Kidney epithelial cell (primary cell): ENCODE measurements at regions not wholly inside any gene's neighbourhood (a gene's known extent, or its start where the extent isn't known, plus 50 kb on each side); places are given as distances from the start of the nearest gene placed in this dataset.

Source experiments
- DNase-seq: peaks from one replicate; pipeline ENCODE4 v3.0.0-alpha.2; 2010; ENCODE audit warnings: low read depth
- H3K27me3 ChIP-seq: 2 replicates; pipeline ENCODE4 v1.6.0; 2011; ENCODE audit warnings: low read length; ENCODE audit not compliant: control insufficient read depth, insufficient read depth
- H3K36me3 ChIP-seq: 2 replicates; pipeline ENCODE4 v1.5.1; 2011; ENCODE audit warnings: low read length; ENCODE audit not compliant: control insufficient read depth, insufficient read depth
- H3K4me3 ChIP-seq: 2 replicates; pipeline ENCODE4 v1.5.1; 2011; ENCODE audit warnings: low read depth, mild to moderate bottlenecking, control low read depth, low read length
- TF ChIP-seq, protein P1 (sequence below): IDR thresholded peaks from 2 replicates; pipeline ENCODE4 v1.5.1; 2011; ENCODE audit warnings: mild to moderate bottlenecking, moderate library complexity, low read length, control low read depth, inconsistent platforms; ENCODE audit not compliant: insufficient read depth, poor library complexity, severe bottlenecking

DNA sequence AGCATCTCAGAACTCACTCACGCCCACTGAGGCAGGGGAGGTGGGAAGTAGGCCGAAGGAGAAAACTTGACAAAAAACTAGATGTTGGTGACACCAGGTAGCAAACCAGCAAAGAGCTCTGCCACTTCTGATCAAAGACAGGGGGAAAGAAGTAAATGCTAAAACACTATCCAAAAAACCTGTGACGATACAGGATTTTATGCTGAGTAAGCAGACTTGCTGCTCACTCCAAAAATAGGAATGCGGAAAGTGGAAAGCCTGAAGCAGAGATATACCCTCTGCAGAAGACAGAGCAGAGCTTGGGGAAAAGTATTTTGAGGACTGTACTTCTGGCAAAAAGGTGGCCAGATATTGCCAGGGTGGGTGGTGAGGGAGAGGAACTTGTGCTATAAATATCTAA is 73.3 kb upstream of the YPEL5 start:
- TF ChIP-seq, protein P1, sequence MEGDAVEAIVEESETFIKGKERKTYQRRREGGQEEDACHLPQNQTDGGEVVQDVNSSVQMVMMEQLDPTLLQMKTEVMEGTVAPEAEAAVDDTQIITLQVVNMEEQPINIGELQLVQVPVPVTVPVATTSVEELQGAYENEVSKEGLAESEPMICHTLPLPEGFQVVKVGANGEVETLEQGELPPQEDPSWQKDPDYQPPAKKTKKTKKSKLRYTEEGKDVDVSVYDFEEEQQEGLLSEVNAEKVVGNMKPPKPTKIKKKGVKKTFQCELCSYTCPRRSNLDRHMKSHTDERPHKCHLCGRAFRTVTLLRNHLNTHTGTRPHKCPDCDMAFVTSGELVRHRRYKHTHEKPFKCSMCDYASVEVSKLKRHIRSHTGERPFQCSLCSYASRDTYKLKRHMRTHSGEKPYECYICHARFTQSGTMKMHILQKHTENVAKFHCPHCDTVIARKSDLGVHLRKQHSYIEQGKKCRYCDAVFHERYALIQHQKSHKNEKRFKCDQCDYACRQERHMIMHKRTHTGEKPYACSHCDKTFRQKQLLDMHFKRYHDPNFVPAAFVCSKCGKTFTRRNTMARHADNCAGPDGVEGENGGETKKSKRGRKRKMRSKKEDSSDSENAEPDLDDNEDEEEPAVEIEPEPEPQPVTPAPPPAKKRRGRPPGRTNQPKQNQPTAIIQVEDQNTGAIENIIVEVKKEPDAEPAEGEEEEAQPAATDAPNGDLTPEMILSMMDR: no peak
- no peak for DNase-seq
- no peaks in the 10 kb centered on the region for H3K36me3 ChIP-seq
- peaks cover 4% of the 10 kb centered on the region for H3K27me3 ChIP-seq
- H3K4me3 ChIP-seq: no peak overlapping the region

DNA sequence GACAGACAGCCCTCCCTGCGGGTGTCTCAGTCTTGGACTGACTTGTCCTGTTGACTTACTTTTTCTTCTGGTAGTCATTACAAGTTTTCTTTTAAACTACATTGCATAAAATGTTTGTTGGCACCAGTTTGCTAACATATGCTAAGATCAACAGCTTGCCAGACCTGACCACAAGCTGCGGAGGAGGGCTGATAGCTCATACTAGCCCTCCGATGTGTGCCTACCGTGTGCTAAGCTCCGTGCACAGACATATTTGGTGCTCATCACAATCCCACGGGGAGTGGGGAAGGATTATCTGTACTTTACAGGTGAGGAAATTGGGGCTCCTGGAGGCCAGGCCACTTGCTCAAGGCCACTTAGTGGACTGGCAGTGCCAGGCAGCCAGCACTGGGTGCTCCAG is 72.8 kb upstream of the YPEL5 start:
- H3K27me3 ChIP-seq: peaks cover 4% of the 10 kb centered on the region
- no peak overlapping the region for H3K4me3 ChIP-seq
- TF ChIP-seq, protein P1: no peak
- H3K36me3 ChIP-seq: no peaks in the 10 kb centered on the region
- no peak for DNase-seq

DNA sequence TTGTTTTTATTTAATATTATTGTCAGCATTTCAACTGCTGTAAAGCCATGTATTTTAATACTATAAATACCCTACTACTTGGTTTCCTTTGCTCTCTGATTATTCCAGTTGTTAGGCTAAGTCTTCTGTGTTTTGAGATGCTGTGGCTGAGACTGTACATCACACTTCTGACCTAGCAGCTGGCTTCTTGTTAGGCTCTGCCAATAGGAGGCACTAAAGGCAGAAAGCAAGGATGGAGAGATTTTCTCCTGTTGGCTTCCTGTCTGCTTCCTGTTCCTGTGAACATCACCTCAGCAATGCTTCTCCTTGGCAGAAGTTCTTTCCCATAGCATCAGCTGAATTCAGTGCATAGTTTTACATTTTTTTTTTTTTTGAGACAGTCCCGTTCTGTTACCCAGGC is 68.3 kb upstream of the YPEL5 start:
- no peak for DNase-seq
- Histone ChIP-seq H3K36me3 (no peaks in the 10 kb centered on the region), H3K27me3 (peaks cover 4% of the 10 kb centered on the region), H3K4me3 (no peak overlapping the region)
- TF ChIP-seq, protein P1: no peak

DNA sequence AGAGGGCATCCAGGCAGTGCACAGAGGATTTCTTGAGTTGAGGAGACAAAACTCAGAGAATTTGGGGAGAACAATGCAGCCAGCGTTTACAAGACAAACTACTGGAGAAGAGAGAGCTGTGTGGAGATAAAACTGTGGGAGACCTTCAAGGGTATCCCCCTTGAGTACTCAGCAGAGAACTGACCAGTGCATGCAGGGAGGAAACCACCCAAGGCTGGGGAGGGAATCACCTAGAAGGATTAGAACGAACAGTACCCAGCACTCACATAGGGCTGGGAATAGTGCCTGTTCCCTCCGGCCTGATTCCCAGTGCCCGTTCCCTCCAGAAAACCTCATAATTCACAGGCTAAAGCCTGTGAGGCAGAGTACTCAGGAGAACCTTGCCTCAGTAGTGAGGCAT is 61.9 kb upstream of the YPEL5 start:
- Histone ChIP-seq H3K36me3 (no peaks in the 10 kb centered on the region), H3K27me3 (peaks cover 3% of the 10 kb centered on the region), H3K4me3 (no peak overlapping the region)
- TF ChIP-seq, protein P1: no peak
- DNase-seq: no peak

DNA sequence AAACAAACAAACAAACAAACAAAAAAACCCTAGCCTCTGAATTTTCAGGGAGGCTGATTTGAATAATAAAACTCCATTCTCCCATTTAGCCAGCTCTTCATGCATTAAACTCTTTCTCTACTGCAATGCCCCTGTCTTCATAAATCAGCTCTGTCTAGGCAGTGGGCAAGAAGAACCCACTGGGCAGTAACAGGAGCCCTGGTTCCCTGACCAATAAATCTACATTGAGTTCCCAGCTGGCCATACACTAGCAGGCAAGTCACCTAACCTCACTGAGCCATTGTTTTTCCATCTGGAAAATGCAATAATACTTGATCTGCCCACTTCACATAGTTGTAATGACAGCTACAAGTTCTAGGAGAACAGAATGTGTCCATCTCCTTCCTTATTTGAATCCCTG is 57.6 kb upstream of the YPEL5 start:
- no peak overlapping the region for H3K4me3 ChIP-seq
- TF ChIP-seq, protein P1: no peak
- no peak for DNase-seq
- peaks cover 8% of the 10 kb centered on the region for H3K27me3 ChIP-seq
- H3K36me3 ChIP-seq: no peaks in the 10 kb centered on the region

DNA sequence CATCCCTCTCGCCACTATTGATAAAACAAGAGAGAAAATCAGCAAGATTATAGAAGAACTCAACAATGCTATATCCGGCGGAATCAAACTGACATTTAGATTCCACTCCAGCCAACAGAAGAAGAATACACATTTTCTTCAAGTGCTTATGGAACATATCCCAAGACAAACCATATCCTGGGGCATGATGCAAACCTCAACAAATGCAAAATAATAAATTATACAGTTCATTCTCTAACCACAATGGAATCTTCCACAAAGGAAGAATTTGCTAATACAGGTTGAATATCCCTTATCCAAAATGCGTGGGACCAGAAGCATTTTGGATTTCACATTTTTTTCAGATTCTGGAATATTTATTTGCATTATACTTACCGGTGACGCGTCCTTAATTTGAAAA is 51.4 kb upstream of the YPEL5 start:
- Histone ChIP-seq H3K27me3 (peaks cover 3% of the 10 kb centered on the region), H3K36me3 (no peaks in the 10 kb centered on the region), H3K4me3 (no peak overlapping the region)
- no peak for DNase-seq
- TF ChIP-seq, protein P1: no peak
